Smooth muscle cell (in vitro differentiated cells): ENCODE measurements at regions not wholly inside any gene's neighbourhood (a gene's known extent, or its start where the extent isn't known, plus 50 kb on each side); places are given as distances from the start of the nearest gene placed in this dataset.

ENCODE experiments used
- DNase-seq: peaks from one replicate; lab custom pipeline; 2025; ENCODE audit not compliant: unreplicated experiment; lab: John Stamatoyannopoulos, UW
- H2AFZ ChIP-seq: fragments of 200-600 bp; sonication (generic); 2 replicates; pipeline ENCODE4 v1.6.0; 2016; ENCODE audit warnings: antibody characterized with exemption, low read depth, mild to moderate bottlenecking
- H3F3A ChIP-seq: fragments of 200-600 bp; sonication (generic); 2 replicates; pipeline ENCODE4 v1.6.0; 2017; ENCODE audit warnings: antibody characterized with exemption, low read depth
- H3K27ac ChIP-seq: fragments of 200-600 bp; sonication (generic); 2 replicates; pipeline ENCODE4 v1.5.1; 2016; ENCODE audit warnings: low read depth, mild to moderate bottlenecking
- H3K27me3 ChIP-seq: fragments of 200-600 bp; sonication (generic); 2 replicates; pipeline ENCODE4 v1.6.1; 2016; ENCODE audit warnings: low read depth, mild to moderate bottlenecking
- H3K36me3 ChIP-seq: fragments of 200-600 bp; sonication (generic); 2 replicates; pipeline ENCODE4 v1.5.1; 2016; ENCODE audit warnings: low read depth
- H3K4me1 ChIP-seq: fragments of 200-600 bp; sonication (generic); 2 replicates; pipeline ENCODE4 v1.5.1; 2016; ENCODE audit warnings: low read depth
- H3K4me2 ChIP-seq: fragments of 200-600 bp; sonication (generic); 2 replicates; pipeline ENCODE4 v1.6.0; 2016; ENCODE audit warnings: mild to moderate bottlenecking
- H3K4me3 ChIP-seq: fragments of 200-600 bp; sonication (generic); 2 replicates; pipeline ENCODE4 v1.5.1; 2016; ENCODE audit warnings: mild to moderate bottlenecking
- H3K79me2 ChIP-seq: fragments of 200-600 bp; sonication (generic); 2 replicates; pipeline ENCODE4 v1.6.0; 2016; ENCODE audit warnings: low read depth, mild to moderate bottlenecking
- H3K9ac ChIP-seq: fragments of 200-600 bp; sonication (generic); 2 replicates; pipeline ENCODE4 v1.6.0; 2016; ENCODE audit warnings: low read depth
- H3K9me3 ChIP-seq: fragments of 200-600 bp; sonication (generic); replicated peaks from 2 replicates; pipeline ENCODE4 v1.5.1; 2016; ENCODE audit warnings: low read depth
- H4K20me1 ChIP-seq: fragments of 200-600 bp; sonication (generic); 2 replicates; pipeline ENCODE4 v1.6.0; 2016; ENCODE audit warnings: low read depth
- WGBS: methylation state at CpG from one replicate; pipeline ENCODE4 v1.1.7; 2016; ENCODE audit warnings: low lambda C conversion rate; 5-methylcytosine and 5-hydroxymethylcytosine counted together
- TF ChIP-seq, protein P1 (sequence below): fragments of 200-600 bp; sonication (generic); IDR thresholded peaks from 2 replicates; pipeline ENCODE4 v1.5.1; 2017; ENCODE audit warnings: borderline replicate concordance, mild to moderate bottlenecking, antibody characterized with exemption; ENCODE audit not compliant: insufficient read depth, poor library complexity, severe bottlenecking

DNA sequence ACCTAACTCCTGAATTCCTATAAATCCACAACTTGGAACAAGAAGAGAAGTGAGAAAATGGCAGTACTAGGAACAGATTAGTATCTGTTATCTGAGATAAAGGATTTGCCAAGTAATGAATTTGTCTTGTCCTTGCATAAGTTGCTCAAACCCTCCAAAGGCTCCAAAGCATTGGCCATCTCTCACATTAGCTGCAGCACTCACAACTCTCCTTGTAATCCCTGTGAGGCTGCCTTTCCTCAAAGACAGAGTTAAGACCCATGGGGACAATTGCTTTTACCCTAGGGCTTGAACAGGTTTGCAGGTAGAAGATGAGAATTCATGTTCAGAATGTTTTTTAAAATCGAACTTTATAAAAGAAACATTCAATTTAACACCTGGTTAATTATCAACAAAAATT is 1702.2 kb downstream of the EFNB2 start:
- Histone ChIP-seq H3F3A (no peaks in the 10 kb centered on the region), H3K4me1 (no peaks in the 10 kb centered on the region), H3K4me3 (no peak overlapping the region), H3K36me3 (no peaks in the 10 kb centered on the region), H3K9ac (no peak overlapping the region), H4K20me1 (no peaks in the 10 kb centered on the region), H3K4me2 (no peak overlapping the region), H3K27me3 (no peaks in the 10 kb centered on the region), H2AFZ (no peak overlapping the region), H3K79me2 (no peaks in the 10 kb centered on the region), H3K27ac (no peak overlapping the region), H3K9me3 (no peaks in the 10 kb centered on the region)
- DNase-seq: no peak
- TF ChIP-seq, protein P1, sequence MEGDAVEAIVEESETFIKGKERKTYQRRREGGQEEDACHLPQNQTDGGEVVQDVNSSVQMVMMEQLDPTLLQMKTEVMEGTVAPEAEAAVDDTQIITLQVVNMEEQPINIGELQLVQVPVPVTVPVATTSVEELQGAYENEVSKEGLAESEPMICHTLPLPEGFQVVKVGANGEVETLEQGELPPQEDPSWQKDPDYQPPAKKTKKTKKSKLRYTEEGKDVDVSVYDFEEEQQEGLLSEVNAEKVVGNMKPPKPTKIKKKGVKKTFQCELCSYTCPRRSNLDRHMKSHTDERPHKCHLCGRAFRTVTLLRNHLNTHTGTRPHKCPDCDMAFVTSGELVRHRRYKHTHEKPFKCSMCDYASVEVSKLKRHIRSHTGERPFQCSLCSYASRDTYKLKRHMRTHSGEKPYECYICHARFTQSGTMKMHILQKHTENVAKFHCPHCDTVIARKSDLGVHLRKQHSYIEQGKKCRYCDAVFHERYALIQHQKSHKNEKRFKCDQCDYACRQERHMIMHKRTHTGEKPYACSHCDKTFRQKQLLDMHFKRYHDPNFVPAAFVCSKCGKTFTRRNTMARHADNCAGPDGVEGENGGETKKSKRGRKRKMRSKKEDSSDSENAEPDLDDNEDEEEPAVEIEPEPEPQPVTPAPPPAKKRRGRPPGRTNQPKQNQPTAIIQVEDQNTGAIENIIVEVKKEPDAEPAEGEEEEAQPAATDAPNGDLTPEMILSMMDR: no peak
- WGBS: 58% methylated on average over 1 of the region's 1 CpG

GRCh38 chr13:104832231-104832630 is 1703.2 kb downstream of the EFNB2 start:
- H4K20me1 ChIP-seq: no peaks in the 10 kb centered on the region
- H3F3A ChIP-seq: no peaks in the 10 kb centered on the region
- H3K4me3 ChIP-seq: no peak overlapping the region

GRCh38 chr13:104831831-104832230 is 1703.6 kb downstream of the EFNB2 start:
- Histone ChIP-seq H3K27me3 (no peaks in the 10 kb centered on the region), H3K36me3 (no peaks in the 10 kb centered on the region)
- 78% methylated on average over 6 of the region's 6 CpGs for WGBS

More at GRCh38 chr13:104832231-104832630, 1703.2 kb downstream of the EFNB2 start:
- TF ChIP-seq, protein P1: no peak
- H2AFZ ChIP-seq: no peak overlapping the region
- no peaks in the 10 kb centered on the region for H3K79me2 ChIP-seq
- WGBS: 75% methylated on average over 4 of the region's 4 CpGs
- H3K9ac ChIP-seq: no peak overlapping the region
- no peak for DNase-seq
- no peak overlapping the region for H3K27ac ChIP-seq
- no peak overlapping the region for H3K4me2 ChIP-seq
- H3K9me3 ChIP-seq: no peaks in the 10 kb centered on the region
- H3K36me3 ChIP-seq: no peaks in the 10 kb centered on the region
- no peaks in the 10 kb centered on the region for H3K27me3 ChIP-seq
- no peaks in the 10 kb centered on the region for H3K4me1 ChIP-seq

GRCh38 chr13:104823709-104824108 is 1711.8 kb downstream of the EFNB2 start:
- WGBS: 82% methylated on average over 1 of the region's 1 CpG
- H2AFZ ChIP-seq: no peak overlapping the region
- no peaks in the 10 kb centered on the region for H3K4me1 ChIP-seq
- no peaks in the 10 kb centered on the region for H3K36me3 ChIP-seq
- no peak overlapping the region for H3K9ac ChIP-seq
- TF ChIP-seq, protein P1: no peak
- no peaks in the 10 kb centered on the region for H3K27me3 ChIP-seq
- no peak for DNase-seq
- no peak overlapping the region for H3K4me3 ChIP-seq
- no peaks in the 10 kb centered on the region for H3K79me2 ChIP-seq
- H3K27ac ChIP-seq: no peak overlapping the region
- H3F3A ChIP-seq: no peaks in the 10 kb centered on the region
- no peak overlapping the region for H3K4me2 ChIP-seq
- no peaks in the 10 kb centered on the region for H4K20me1 ChIP-seq
- no peaks in the 10 kb centered on the region for H3K9me3 ChIP-seq

More at GRCh38 chr13:104831831-104832230, 1703.6 kb downstream of the EFNB2 start:
- TF ChIP-seq, protein P1: no peak
- Histone ChIP-seq H3F3A (no peaks in the 10 kb centered on the region), H3K4me2 (no peak overlapping the region), H3K4me1 (no peaks in the 10 kb centered on the region), H3K4me3 (no peak overlapping the region), H4K20me1 (no peaks in the 10 kb centered on the region), H3K79me2 (no peaks in the 10 kb centered on the region), H3K9me3 (no peaks in the 10 kb centered on the region), H3K9ac (no peak overlapping the region), H2AFZ (no peak overlapping the region), H3K27ac (no peak overlapping the region)
- DNase-seq: no peak
